HL-60 (cell line): ENCODE measurements at regions not wholly inside any gene's neighbourhood (a gene's known extent, or its start where the extent isn't known, plus 50 kb on each side); places are given as distances from the start of the nearest gene placed in this dataset.
"Not testable (repeated sequence)": the region's sequence is repeated elsewhere in the genome, so short reads cannot be mapped to it uniquely, and the experiment has no call there.

Experiments
- CTCF ChIP-seq: IDR thresholded peaks from one replicate; pipeline ENCODE4 v1.5.1; 2011; ENCODE audit warnings: low read length, control low read depth, inconsistent platforms; ENCODE audit not compliant: insufficient read depth
- GABPA ChIP-seq: IDR thresholded peaks from 2 replicates; pipeline ENCODE4 v1.6.1; 2012; ENCODE audit warnings: low read depth
- POLR2AphosphoS5 ChIP-seq: IDR thresholded peaks from 2 replicates; pipeline ENCODE4 v1.6.1; 2012; ENCODE audit warnings: low read depth
- SPI1 ChIP-seq: IDR thresholded peaks from 2 replicates; pipeline ENCODE4 v1.6.1; 2012; ENCODE audit warnings: low read depth, mild to moderate bottlenecking, borderline replicate concordance
- TF ChIP-seq, protein P1 (sequence below): IDR thresholded peaks from 2 replicates; pipeline ENCODE4 v1.6.1; 2012; ENCODE audit warnings: low read depth; ENCODE audit not compliant: insufficient replicate concordance

DNA sequence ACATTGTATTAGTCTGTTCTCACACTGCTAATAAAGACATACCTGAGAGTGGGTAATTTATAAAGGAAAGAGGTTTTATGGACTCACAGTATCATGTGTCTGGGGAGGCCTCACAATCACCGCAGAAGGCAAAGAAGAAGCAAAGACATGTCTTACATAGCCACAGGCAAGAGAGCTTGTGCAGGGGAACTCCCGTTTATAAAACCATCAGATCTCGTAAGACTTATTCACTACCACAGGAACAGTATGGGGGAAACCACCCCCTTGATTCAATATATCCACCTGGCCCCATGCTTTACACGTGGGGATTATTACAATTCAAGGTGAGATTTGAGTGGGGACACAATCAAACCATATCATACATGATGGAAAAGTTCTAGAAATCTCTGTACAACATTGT is 165.3 kb downstream of the OR2B2 start:
- TF ChIP-seq, protein P1, sequence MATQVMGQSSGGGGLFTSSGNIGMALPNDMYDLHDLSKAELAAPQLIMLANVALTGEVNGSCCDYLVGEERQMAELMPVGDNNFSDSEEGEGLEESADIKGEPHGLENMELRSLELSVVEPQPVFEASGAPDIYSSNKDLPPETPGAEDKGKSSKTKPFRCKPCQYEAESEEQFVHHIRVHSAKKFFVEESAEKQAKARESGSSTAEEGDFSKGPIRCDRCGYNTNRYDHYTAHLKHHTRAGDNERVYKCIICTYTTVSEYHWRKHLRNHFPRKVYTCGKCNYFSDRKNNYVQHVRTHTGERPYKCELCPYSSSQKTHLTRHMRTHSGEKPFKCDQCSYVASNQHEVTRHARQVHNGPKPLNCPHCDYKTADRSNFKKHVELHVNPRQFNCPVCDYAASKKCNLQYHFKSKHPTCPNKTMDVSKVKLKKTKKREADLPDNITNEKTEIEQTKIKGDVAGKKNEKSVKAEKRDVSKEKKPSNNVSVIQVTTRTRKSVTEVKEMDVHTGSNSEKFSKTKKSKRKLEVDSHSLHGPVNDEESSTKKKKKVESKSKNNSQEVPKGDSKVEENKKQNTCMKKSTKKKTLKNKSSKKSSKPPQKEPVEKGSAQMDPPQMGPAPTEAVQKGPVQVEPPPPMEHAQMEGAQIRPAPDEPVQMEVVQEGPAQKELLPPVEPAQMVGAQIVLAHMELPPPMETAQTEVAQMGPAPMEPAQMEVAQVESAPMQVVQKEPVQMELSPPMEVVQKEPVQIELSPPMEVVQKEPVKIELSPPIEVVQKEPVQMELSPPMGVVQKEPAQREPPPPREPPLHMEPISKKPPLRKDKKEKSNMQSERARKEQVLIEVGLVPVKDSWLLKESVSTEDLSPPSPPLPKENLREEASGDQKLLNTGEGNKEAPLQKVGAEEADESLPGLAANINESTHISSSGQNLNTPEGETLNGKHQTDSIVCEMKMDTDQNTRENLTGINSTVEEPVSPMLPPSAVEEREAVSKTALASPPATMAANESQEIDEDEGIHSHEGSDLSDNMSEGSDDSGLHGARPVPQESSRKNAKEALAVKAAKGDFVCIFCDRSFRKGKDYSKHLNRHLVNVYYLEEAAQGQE, result not testable (repeated sequence)
- TF ChIP-seq CTCF, GABPA, POLR2AphosphoS5, SPI1: not testable (repeated sequence)
